ENCODE measurements at regions not wholly inside any gene's neighbourhood (a gene's known extent, or its start where the extent isn't known, plus 50 kb on each side); places are given as distances from the start of the nearest gene placed in this dataset.
"Not testable (repeated sequence)": the region's sequence is repeated elsewhere in the genome, so short reads cannot be mapped to it uniquely, and the experiment has no call there.

DNA sequence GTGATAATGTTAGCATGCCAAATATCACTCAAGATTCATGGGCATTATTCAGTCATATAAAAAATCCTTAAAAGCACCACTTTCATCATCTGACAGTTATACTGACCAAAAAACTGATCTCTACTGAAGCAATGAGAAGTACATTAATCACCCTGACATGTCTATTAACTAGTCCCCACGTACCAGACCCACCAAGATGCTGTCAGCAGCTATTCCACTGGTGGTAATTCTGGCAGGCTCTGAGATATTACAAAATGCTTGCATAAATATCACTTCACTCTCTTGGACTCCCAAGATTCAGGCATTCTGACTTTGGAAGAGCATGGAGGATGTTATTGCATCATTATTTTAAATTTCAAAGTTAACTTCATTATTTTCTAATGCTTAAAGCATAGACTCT, 717.0 kb downstream of the DNAH5 start:
- Mint-ChIP-seq H3K4me3 (no peak overlapping the region), H3K4me1 (ENCODE audit: low read depth) (no peaks in the 10 kb centered on the region), H3K27me3 (ENCODE audit: low read depth) (no peaks in the 10 kb centered on the region), H3K27ac (no peak overlapping the region), H3K36me3 (ENCODE audit: low read depth) (no peaks in the 10 kb centered on the region), H3K9me3 (peaks cover 7% of the 10 kb centered on the region)

DNA sequence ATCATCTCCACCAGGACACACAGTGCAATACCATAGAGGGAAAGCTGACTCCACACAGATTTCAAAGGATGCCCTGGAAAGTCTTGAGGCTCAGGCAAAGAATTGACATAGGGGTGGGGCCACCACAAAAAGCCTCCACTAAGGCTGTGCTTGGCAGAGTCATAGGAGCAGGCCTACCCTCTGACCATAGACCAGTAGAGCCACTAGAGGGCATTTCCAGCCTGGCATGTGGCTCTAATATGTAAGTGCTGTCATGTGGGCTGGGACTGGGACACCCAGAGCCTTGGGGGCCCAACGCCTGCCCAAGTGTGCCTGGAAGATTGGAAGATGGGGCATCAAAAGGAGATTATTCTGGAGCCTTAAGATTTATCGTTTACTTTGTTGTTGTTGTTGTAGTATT, 726.0 kb downstream of the DNAH5 start:
- no peaks in the 10 kb centered on the region for H3K4me1 Mint-ChIP-seq (ENCODE audit: low read depth)

DNA sequence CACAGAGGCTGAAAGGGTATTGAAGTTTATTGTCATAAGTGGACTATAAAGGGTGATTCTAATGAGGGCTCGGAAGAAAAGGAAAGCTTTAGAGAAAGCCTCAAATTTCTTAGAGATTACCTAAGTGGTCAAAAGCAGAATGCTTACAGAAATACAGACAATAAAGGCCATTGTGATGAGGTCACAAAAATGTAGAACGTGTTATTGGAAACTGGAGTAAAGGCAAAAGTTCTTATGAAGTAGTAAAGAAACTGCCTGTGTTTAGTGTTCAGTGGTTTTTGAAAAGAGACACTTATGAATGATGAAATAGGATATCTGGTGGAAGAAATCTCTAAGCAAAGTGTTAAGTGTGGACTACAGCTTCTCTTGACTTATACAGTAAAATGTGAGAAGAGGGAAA, 726.9 kb downstream of the DNAH5 start:
- Mint-ChIP-seq H3K4me3 (no peak overlapping the region), H3K27ac (no peak overlapping the region), H3K27me3 (ENCODE audit: low read depth) (no peaks in the 10 kb centered on the region), H3K4me1 (ENCODE audit: low read depth) (no peaks in the 10 kb centered on the region), H3K36me3 (ENCODE audit: low read depth) (no peaks in the 10 kb centered on the region), H3K9me3 (peaks cover 9% of the 10 kb centered on the region)

More for the DNA sequence above, 726.0 kb downstream of the DNAH5 start:
- Mint-ChIP-seq H3K9me3 (peaks cover 9% of the 10 kb centered on the region), H3K27ac (no peak overlapping the region), H3K27me3 (ENCODE audit: low read depth) (no peaks in the 10 kb centered on the region), H3K36me3 (ENCODE audit: low read depth) (no peaks in the 10 kb centered on the region), H3K4me3 (no peak overlapping the region)

DNA sequence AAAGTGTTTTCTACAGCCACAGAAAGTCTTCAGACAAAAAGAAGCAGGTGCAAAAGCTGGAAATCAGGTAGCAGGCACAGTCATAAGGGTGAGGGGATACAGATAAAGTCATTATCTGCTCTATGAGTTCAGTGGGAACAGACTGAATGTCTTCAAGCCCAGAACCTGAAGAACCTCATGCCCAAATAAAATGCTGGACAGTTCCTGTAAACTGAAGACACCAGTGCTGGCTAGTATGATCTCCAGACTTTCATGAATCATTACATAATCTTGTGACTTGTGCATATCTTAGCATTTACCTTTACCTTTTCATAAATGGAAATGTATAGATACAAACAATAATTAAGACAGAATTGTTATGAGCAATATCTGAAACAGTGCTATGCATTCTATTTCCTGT, 728.7 kb downstream of the DNAH5 start:
- no peak overlapping the region for H3K27ac Mint-ChIP-seq
- no peaks in the 10 kb centered on the region for H3K36me3 Mint-ChIP-seq (ENCODE audit: low read depth)
- H3K27me3 Mint-ChIP-seq (ENCODE audit: low read depth) = no peaks in the 10 kb centered on the region
- no peak overlapping the region for H3K4me3 Mint-ChIP-seq
- H3K4me1 Mint-ChIP-seq (ENCODE audit: low read depth) = no peaks in the 10 kb centered on the region
- H3K9me3 Mint-ChIP-seq = peaks cover 14% of the 10 kb centered on the region

DNA sequence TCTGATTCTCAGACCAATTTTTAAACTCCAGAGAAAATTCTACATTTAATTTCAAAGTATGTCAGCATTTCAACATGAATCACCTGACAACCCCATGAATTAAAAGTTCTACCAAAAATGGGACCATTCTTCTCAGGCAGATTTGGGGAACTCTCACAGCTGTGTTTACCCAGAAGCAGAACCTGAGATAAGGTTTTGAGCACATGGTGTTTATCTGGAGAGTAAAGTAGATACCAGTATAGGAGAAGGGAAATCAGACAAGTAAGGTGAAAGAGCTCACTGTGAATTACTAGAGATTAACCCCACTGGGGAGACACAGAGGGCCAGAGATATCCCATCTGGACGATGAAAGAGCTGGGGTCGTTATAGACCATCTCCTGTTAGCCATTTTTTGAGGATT, 729.1 kb downstream of the DNAH5 start:
- Mint-ChIP-seq H3K9me3 (peaks cover 14% of the 10 kb centered on the region), H3K27ac (no peak overlapping the region), H3K4me1 (ENCODE audit: low read depth) (no peaks in the 10 kb centered on the region), H3K4me3 (no peak overlapping the region), H3K27me3 (ENCODE audit: low read depth) (no peaks in the 10 kb centered on the region), H3K36me3 (ENCODE audit: low read depth) (no peaks in the 10 kb centered on the region)

DNA sequence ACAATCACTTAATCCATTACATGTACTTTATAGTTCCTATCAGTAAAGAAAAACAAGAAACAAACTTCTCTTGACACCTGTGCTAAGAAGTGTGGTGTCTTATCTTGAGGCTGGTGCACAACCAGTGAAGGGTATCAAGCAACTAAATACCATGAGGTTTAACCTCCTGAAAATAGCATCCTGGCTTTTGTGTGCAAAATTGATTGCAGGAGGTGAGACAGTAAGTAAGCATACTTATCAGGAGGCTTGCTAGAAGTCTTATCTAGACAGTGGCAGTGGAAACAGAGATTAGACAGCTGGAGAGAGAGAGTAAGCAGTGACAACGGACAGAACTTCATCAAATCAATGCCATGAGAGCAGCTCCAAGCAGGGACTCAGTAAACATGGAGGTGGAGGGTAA, 730.3 kb downstream of the DNAH5 start:
- peaks cover 15% of the 10 kb centered on the region for H3K9me3 Mint-ChIP-seq
- no peak overlapping the region for H3K4me3 Mint-ChIP-seq
- H3K4me1 Mint-ChIP-seq (ENCODE audit: low read depth) = no peaks in the 10 kb centered on the region
- H3K27ac Mint-ChIP-seq = no peak overlapping the region
- H3K36me3 Mint-ChIP-seq (ENCODE audit: low read depth) = no peaks in the 10 kb centered on the region
- no peaks in the 10 kb centered on the region for H3K27me3 Mint-ChIP-seq (ENCODE audit: low read depth)

DNA sequence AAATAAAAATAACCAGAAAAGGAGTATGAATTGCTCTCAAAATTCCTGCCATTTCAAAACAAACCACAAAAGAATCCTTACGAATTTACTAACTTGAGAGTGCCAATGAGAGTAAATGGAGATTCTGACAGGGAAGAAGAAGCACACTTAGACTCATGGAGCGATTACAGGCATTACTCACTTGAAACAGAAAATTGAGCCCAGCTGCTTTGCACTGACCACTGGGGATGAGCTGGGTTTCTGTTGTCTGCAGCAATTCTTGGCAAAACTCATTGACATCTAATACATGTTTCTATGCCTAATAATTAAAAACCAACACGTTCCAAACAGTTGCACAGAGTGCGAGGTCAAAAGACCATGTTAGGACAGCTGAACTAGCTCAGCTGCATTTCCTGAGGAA, 731.6 kb downstream of the DNAH5 start:
- Mint-ChIP-seq H3K4me1 (ENCODE audit: low read depth) (no peaks in the 10 kb centered on the region), H3K9me3 (peaks cover 12% of the 10 kb centered on the region)

DNA sequence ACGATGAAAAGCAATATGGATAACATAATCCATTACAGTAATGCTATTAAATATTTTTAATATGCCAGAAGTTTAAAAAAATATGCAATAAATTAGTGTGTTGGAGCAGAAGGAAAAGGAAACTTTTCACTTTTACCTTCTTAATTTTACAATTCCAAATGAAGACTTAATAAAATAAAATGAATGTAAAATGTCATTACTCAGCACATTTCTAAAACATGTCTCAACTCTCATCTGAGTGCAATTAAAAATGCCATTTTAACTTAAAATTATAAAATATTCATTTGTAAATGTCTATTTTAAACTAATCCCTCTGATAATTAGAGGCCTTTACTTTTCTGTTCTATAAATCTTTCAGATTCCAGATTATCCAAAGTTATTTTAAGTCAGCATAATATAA, 733.4 kb downstream of the DNAH5 start:
- Mint-ChIP-seq H3K36me3 (ENCODE audit: low read depth) (no peaks in the 10 kb centered on the region), H3K4me1 (ENCODE audit: low read depth) (no peaks in the 10 kb centered on the region), H3K27ac (no peak overlapping the region), H3K4me3 (no peak overlapping the region), H3K27me3 (ENCODE audit: low read depth) (no peaks in the 10 kb centered on the region), H3K9me3 (peaks cover 12% of the 10 kb centered on the region)

More for the DNA sequence above, 731.6 kb downstream of the DNAH5 start:
- Mint-ChIP-seq H3K4me3 (no peak overlapping the region), H3K27ac (no peak overlapping the region), H3K27me3 (ENCODE audit: low read depth) (no peaks in the 10 kb centered on the region), H3K36me3 (ENCODE audit: low read depth) (no peaks in the 10 kb centered on the region)

DNA sequence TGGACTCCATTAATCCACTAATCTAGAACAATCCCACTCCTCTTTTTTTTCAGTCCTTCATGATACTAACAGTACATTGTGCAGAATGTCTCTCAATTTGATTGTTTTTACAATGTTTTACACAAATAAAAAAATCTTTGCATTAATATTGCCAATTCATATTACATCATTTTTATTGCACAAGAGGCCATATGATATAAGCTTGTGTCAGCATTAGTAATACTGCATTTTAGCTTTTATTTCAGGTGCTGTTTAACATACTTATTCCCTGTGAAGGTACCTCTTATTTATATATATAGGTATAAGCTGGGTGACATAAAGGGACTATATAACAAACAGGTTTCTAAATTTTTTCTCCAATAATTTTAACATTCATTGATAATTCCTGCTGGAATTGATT, 737.4 kb downstream of the DNAH5 start:
- Mint-ChIP-seq H3K27ac (no peak overlapping the region), H3K9me3 (peaks cover 18% of the 10 kb centered on the region), H3K4me3 (no peak overlapping the region), H3K27me3 (ENCODE audit: low read depth) (no peaks in the 10 kb centered on the region), H3K4me1 (ENCODE audit: low read depth) (no peaks in the 10 kb centered on the region), H3K36me3 (ENCODE audit: low read depth) (no peaks in the 10 kb centered on the region)

DNA sequence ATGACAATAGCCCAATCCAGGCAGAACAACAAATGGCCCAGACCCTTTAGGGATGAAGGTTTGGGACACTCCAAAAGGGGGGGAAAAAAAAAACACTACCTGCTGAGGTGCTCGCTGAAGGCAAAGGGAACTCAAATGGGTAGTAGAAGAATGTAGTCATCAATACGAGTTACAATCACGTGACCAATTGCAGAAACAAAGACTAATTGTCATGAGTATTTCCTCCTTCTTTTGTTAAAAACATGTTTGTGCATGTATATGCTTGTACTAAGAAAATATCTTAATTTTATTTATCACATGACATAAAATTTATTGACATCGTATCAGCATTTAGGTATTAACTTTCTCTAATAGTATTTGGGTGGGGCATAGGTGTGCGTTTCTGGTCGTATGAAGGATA, 743.5 kb downstream of the DNAH5 start:
- no peak overlapping the region for H3K27ac Mint-ChIP-seq
- no peaks in the 10 kb centered on the region for H3K27me3 Mint-ChIP-seq (ENCODE audit: low read depth)
- no peak overlapping the region for H3K4me3 Mint-ChIP-seq
- no peaks in the 10 kb centered on the region for H3K4me1 Mint-ChIP-seq (ENCODE audit: low read depth)
- H3K36me3 Mint-ChIP-seq (ENCODE audit: low read depth) = no peaks in the 10 kb centered on the region
- peaks cover 35% of the 10 kb centered on the region for H3K9me3 Mint-ChIP-seq

DNA sequence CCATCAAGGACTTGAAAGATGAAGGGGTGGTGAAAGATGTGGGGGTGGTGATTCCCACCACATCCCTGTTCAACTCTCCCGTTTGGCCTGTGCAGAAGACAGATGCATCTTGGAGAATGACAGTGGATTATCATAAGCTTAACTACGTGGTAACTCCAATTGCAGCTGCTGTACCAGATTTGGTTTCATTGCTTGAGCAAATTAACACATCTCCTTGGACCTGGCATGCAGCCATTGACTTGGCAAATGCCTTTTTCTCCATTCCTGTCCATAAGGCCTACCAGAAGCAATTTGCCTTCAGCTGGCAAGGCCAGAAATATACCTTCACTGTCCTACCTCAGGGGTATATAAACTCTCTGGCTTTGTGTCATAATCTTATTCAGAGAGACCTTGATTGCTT, 746.3 kb downstream of the DNAH5 start:
- not testable (repeated sequence) for H3K27ac Mint-ChIP-seq; H3K4me3 Mint-ChIP-seq; H3K4me1 Mint-ChIP-seq (ENCODE audit: low read depth); H3K36me3 Mint-ChIP-seq (ENCODE audit: low read depth); H3K27me3 Mint-ChIP-seq (ENCODE audit: low read depth)
- H3K9me3 Mint-ChIP-seq = peaks cover 32% of the 10 kb centered on the region

DNA sequence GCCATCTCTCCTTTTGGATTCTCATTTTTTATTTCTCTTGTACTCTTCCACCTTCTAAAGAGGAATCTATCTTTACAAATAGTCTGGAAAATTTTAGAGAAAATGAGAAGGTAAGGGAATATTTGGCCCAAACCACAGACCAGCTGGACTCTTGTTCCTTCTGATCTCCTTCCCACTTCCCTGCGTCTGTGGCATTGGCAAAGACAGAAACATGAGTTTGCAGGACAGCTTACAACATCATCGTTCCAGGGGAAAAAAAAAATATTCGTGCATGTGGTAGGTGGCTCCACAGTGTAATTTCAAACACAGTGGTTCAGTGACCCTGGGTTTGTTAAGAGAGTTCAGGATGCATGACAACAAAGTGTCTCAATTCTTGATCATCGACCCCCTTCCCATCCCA, 755.0 kb downstream of the DNAH5 start:
- Mint-ChIP-seq H3K27me3 (ENCODE audit: low read depth) (no peaks in the 10 kb centered on the region), H3K36me3 (ENCODE audit: low read depth) (no peaks in the 10 kb centered on the region), H3K4me3 (no peak overlapping the region), H3K27ac (no peak overlapping the region), H3K4me1 (ENCODE audit: low read depth) (no peaks in the 10 kb centered on the region), H3K9me3 (peaks cover 20% of the 10 kb centered on the region)

DNA sequence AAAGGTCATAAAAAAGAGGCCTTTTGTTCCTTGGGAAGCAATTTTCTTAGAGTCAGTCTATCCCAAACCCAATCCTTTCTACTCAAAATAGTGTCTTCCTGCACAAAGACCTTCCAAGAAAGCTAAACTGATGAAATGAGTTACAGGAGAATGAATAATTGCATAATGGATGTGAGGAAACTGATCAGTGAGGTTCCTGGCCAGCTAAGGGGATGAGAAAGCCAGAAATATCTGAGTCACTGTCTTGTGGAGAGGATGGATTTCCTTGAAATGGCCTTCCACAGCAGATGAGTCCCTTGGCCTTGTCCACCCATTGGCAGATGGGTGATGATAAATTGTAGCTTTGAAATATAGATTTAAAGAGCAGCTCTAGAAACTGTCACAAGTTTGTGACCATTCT, 756.1 kb downstream of the DNAH5 start:
- H3K27me3 Mint-ChIP-seq (ENCODE audit: low read depth) = no peaks in the 10 kb centered on the region
- no peaks in the 10 kb centered on the region for H3K36me3 Mint-ChIP-seq (ENCODE audit: low read depth)
- no peaks in the 10 kb centered on the region for H3K4me1 Mint-ChIP-seq (ENCODE audit: low read depth)
- H3K4me3 Mint-ChIP-seq = no peak overlapping the region
- peaks cover 19% of the 10 kb centered on the region for H3K9me3 Mint-ChIP-seq
- no peak overlapping the region for H3K27ac Mint-ChIP-seq

DNA sequence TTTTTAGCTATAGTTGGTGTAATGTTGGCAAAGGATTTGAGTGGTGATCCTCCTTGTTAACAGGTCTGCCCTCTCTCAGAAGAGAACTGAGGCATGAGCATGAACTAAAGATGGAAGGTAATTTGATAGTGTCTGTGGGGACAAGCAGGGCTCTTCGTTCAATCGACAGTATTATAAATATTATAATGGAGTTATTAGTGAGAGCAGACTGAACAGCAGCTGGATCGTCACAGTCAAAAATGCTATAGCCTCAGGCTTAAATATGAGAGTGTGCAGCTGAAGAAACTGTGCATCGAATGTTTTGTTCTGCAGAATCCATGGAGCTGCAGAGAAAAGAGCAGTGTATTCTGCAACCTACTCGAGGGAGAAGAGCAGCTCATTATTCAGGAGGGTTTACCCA, 757.3 kb downstream of the DNAH5 start:
- Mint-ChIP-seq H3K27ac (no peak overlapping the region), H3K4me3 (no peak overlapping the region), H3K9me3 (peaks cover 16% of the 10 kb centered on the region), H3K4me1 (ENCODE audit: low read depth) (no peaks in the 10 kb centered on the region), H3K36me3 (ENCODE audit: low read depth) (no peaks in the 10 kb centered on the region), H3K27me3 (ENCODE audit: low read depth) (no peaks in the 10 kb centered on the region)

DNA sequence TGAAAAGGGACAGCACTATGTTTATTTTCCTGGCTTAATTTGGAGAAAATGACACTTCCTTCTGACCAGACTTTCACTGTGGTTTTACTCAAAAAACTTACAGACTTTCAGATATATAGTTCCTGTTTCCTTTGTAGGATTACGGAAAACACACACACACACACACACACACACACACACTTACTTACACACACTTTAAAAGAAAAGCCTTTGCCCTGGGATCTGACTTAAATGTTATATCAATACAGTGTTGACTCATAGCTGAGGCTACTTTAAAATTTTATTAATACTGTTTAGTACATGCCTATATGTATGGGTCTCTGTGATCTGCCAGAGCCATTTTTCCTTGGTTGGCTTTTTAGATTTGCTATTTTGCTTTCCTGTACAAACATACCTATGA, 758.3 kb downstream of the DNAH5 start:
- Mint-ChIP-seq H3K4me1 (ENCODE audit: low read depth) (no peaks in the 10 kb centered on the region), H3K27me3 (ENCODE audit: low read depth) (no peaks in the 10 kb centered on the region), H3K4me3 (no peak overlapping the region), H3K9me3 (peaks cover 12% of the 10 kb centered on the region), H3K36me3 (ENCODE audit: low read depth) (no peaks in the 10 kb centered on the region), H3K27ac (no peak overlapping the region)

DNA sequence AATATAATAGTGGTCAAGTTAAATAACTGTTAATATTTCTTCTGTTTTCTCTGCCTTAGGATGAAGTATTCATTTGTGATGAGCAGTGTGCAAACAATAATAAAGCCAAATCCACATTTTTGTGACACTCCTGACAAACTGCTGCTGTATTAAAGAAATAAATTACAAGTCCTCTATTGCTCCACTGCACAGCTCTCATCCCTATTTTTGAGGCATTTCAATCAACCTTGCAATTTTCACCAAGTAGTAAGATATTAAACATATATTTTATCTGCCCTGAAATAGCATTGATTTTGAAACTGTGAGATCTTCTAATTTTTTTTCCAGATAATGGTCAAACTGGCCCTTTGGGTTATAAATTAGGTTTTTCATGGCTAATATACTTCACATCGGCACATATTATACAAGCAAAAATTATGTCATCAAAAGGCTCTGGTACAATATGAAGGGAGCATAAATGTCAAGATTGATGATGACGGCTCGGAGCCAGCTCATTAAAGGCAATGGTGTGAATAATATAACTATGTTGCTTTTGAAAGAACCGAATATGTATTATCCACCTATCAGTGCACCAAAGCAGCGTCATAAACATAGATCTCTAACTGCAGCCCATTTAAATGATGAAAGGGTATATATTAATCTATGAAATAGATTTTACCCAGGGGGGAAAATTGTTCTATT, 764.9 kb downstream of the DNAH5 start:
- no peak overlapping the region for H3K27ac Mint-ChIP-seq
- H3K4me3 Mint-ChIP-seq = no peak overlapping the region
- H3K9me3 Mint-ChIP-seq = peaks cover 12% of the 10 kb centered on the region
- no peaks in the 10 kb centered on the region for H3K4me1 Mint-ChIP-seq (ENCODE audit: low read depth)
- no peaks in the 10 kb centered on the region for H3K27me3 Mint-ChIP-seq (ENCODE audit: low read depth)
- no peaks in the 10 kb centered on the region for H3K36me3 Mint-ChIP-seq (ENCODE audit: low read depth)
